Rectal smooth muscle tissue (tissue), 1 donor: ENCODE measurements at regions not wholly inside any gene's neighbourhood (a gene's known extent, or its start where the extent isn't known, plus 50 kb on each side); places are given as distances from the start of the nearest gene placed in this dataset.
"Not testable (repeated sequence)": the region's sequence is repeated elsewhere in the genome, so short reads cannot be mapped to it uniquely, and the experiment has no call there.

Experiments used
- H3K27ac ChIP-seq: one replicate; pipeline ENCODE4 v1.7.0; 2013; ENCODE audit warnings: low read depth, low read length, inconsistent platforms
- H3K27me3 ChIP-seq: one replicate; pipeline ENCODE4 v1.7.0; 2013; ENCODE audit warnings: low read length; ENCODE audit not compliant: control insufficient read depth, insufficient read depth
- H3K36me3 ChIP-seq: one replicate; pipeline ENCODE4 v1.7.0; 2013; ENCODE audit warnings: low read length; ENCODE audit not compliant: control insufficient read depth, insufficient read depth
- H3K4me1 ChIP-seq: one replicate; pipeline ENCODE4 v1.7.0; 2013; ENCODE audit warnings: low read length; ENCODE audit not compliant: control insufficient read depth, insufficient read depth
- H3K4me3 ChIP-seq: one replicate; pipeline ENCODE4 v1.7.0; 2013; ENCODE audit warnings: low read length
- H3K9ac ChIP-seq: one replicate; pipeline ENCODE4 v1.7.0; 2013; ENCODE audit warnings: low read length

DNA sequence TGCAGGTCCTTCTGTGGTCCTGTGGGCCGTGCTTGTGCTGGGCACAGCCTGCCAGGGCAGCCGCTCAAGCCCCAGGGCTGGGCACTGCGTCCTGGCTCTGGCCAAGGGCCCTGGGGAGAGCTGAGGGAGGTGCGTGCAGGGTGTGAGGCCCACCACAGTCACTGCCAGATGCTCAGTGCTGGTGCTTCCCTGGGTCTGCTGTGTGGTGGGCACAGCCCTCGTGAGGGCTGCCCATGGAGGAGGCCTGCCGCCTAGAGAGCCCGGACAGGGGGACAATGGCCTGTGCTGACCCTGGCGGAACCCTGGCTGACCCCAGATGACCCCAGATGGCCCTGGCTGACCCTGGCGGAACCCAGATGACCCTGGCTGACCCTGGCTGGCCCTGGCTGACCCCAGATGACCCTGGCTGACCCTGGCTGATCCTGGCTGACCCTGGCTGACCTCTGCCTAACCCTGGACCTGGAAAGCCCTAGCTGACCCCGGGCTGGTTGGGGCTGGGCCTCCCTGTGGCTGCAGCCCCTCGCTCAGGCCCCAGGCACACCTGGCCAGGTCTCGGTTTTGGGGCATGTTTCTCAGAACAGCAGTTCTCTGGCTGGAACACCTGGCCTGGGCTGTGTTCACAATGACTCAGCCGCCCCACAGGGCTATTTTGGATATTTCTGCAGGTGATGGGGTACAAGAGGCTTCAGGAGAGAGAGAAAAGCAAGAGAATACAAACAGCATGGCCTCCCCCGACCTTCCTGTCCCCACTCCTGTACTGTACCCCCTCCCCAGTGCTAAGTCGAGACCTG is 55.4 kb downstream of the TMEM121 start:
- H3K4me3 ChIP-seq = no peak overlapping the region
- no peak overlapping the region for H3K9ac ChIP-seq
- H3K27ac ChIP-seq = no peak overlapping the region
- H3K27me3 ChIP-seq = no peaks in the 10 kb centered on the region
- H3K4me1 ChIP-seq = no peaks in the 10 kb centered on the region
- H3K36me3 ChIP-seq = no peaks in the 10 kb centered on the region

DNA sequence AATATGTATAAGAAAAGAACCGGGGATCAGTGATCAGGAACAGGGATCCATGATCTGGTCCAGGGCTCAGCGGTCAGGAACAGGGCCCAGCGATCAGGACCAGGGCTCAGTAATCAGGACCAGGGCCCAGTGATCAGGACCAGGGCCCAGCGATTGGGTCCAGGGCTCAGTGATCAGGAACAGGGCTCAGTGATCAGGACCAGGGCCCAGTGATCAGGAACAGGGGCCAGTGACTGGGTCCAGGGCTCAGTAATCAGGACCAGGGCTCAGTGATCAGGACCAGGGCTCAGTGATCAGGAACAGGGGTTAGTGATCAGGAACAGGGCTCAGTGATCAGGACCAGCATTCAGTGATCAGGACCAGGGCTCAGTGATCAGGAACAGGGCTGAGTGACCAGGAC is 56.3 kb downstream of the TMEM121 start:
- H3K36me3 ChIP-seq = no peaks in the 10 kb centered on the region
- no peak overlapping the region for H3K9ac ChIP-seq
- no peak overlapping the region for H3K4me3 ChIP-seq
- no peaks in the 10 kb centered on the region for H3K27me3 ChIP-seq
- H3K4me1 ChIP-seq = no peaks in the 10 kb centered on the region
- H3K27ac ChIP-seq = no peak overlapping the region

DNA sequence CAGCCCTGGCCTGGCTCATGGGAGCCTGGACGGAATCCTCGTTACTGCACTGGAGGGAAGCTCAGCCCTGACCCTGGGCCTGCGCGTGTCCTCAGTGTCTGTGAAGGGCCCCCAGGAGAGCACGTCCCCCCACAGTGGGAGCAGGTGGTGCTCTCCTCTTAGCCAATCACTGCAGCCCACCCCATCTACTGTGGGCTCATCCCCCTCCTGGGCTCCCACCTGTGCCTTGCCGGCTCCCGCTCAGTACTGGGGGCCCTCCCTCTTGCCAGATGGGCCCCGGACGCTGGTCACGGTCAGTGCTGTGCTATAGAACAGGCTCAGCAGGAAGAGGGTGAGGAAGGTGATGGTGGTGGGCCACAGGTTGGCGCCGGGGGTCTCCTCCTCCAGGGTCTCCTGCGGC is 57.5 kb downstream of the TMEM121 start:
- H3K9ac ChIP-seq, H3K27me3 ChIP-seq, H3K36me3 ChIP-seq, H3K27ac ChIP-seq, H3K4me3 ChIP-seq, H3K4me1 ChIP-seq: not testable (repeated sequence)

DNA sequence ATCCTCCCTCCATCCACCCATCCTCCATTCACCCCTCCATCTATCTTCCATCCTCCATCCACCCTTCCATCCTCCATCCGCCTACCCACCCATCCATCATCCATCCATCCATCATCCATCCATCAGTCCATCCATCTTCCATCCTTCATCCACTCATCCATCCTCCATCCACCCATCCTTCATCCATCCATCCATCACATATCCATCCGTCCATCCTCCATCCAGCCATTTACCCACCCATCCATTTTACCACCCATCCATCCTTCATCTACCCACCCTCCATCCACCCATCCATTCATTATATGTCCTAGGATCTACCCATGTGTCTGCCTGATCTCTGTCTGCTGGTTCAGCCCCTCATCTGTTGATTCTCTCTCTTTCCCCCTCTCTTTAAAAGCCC is 58.9 kb downstream of the TMEM121 start:
- not testable (repeated sequence) for H3K9ac ChIP-seq, H3K4me3 ChIP-seq, H3K4me1 ChIP-seq, H3K27ac ChIP-seq, H3K36me3 ChIP-seq, H3K27me3 ChIP-seq

DNA sequence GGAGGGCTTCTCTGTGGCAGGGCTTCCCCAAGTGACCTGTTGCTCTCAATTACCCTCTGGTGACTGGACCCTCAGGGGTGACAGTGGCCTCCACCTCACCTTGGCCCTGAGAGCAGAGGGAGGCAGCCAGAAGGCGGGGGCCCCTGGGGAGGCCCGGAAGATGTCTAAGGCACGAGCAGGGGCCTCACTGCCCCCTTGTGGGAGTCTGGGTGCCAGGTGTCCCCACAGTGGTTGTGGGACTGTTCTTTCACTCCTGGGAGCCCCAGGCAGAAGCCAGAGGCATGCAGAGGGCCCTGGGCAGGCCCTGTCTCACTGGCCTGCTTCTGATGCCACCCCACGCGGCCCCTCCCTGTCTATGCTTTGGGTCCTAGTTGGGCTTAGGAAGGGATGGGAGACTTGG is 59.3 kb downstream of the TMEM121 start:
- H3K36me3 ChIP-seq, H3K4me3 ChIP-seq, H3K9ac ChIP-seq, H3K27me3 ChIP-seq, H3K27ac ChIP-seq, H3K4me1 ChIP-seq: not testable (repeated sequence)

DNA sequence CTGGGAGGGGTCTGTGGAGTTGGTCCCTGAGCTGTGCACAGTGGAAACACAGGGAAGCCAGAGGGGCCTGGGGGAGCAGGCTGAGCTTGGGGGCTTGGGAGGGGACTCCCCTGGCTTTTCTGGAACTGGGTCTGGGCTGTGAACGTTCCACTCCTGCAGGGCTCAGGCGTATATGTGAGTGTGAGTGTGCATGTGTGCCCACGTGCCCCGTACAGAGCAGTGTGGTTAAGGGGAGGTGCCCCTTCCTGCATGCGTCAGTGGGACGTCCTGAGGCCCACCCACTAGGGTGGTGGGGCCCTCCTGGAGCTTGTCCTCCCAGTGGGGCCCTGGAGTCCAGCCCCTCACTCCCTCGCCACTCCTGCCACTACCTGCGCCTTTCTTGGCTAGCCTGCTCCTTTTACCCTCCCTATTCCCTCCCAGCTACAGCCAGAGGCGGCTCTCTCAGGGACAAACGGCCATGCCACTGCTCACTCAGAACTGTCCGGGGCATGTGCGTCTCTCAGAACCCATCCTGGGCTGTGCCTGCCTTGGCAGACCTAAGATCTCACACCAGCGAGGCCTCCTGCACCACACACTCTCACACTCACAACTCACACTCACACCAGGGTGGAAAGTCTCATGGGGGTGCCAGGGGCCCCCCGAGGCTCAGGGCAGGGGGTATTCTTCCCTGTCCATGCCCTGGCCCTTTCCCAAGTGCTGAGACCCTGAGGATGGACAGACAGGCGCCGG is 59.9 kb downstream of the TMEM121 start:
- not testable (repeated sequence) for H3K27ac ChIP-seq, H3K36me3 ChIP-seq, H3K9ac ChIP-seq, H3K4me1 ChIP-seq, H3K4me3 ChIP-seq, H3K27me3 ChIP-seq

DNA sequence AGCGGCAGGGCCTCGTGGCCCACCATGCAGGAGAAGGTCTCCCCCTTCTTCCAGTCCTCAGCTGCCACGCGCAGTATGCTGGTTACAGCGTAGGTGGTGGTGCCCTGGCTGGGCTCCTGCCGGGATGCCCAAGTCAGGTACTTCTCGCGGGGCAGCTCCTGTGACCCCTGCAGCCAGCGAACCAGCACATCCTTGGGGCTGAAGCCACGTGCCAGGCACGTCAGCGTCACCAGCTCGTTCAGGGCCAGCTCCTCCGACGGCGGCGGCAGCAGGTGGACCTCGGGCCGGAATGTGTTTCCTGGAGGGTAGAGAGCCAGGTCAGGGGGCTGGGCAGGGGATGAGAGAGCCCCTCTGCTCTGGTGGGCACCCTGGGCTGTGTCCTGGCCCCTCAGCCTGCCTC is 60.7 kb downstream of the TMEM121 start:
- not testable (repeated sequence) for H3K4me3 ChIP-seq, H3K9ac ChIP-seq, H3K36me3 ChIP-seq, H3K27ac ChIP-seq, H3K27me3 ChIP-seq, H3K4me1 ChIP-seq

DNA sequence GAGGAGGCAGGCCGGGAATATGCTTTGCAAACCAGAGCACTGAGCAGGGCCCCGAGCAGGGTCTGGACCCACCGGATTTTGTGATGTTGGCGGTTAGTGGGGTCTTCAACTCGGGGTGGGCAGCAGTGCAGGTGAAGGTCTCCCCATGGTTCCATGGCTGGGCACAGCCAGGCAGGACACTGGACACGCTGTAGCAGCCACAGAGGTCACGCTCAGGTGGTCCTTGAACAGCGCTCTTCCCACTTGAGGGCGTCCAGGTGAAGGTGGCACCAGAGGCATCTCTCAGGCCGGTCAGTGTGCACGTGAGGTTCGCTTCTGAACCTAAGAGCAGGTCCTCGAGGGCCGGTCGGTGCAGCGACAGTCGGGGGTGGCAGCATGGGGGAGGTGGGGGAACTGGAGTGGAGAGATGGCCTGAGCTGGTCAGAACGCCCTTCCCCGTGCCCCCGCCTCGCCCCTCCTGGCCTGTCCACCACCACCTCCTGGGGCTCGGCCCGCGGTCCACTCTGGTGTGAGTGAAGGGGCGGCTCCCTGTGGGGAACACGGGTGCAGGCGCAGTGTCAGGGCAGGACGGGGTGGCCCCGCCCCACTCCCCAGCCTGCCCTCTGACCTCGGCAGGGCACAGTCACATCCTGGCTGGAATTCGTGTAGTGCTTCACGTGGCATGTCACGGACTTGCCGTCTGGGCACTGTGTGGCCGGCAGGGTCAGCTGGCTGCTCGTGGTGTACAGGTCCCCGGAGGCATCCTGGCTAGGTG is 61.3 kb downstream of the TMEM121 start:
- not testable (repeated sequence) for H3K4me1 ChIP-seq, H3K4me3 ChIP-seq, H3K36me3 ChIP-seq, H3K27ac ChIP-seq, H3K9ac ChIP-seq, H3K27me3 ChIP-seq

DNA sequence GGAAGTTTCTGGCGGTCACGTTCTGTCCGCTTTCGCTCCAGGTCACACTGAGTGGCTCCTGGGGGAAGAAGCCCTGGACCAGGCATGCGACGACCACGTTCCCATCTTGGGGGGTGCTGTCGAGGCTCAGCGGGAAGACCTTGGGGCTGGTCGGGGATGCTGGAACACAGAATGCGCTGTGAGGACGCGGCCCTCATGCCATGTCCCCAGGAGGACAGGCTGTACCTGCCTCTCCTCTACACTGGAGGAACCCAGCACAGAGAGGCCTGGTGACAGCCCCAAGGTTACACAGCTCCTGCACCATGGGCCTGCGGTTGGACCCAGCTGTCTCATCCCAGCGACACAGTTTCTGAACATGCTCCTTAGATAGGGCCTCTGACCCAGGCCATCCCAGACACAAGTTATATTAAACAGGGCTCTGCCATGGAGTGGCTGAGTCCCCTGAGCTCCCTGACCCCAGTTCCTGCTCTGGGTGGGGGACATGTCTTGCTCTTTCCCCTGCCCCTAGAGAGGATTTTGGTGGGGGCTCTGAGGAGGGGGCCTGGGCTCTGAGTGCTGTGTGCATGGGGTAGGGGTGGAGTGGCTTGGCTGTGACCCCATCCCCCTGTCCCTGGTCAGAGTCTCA is 62.0 kb downstream of the TMEM121 start:
- Histone ChIP-seq H3K27me3 (no peaks in the 10 kb centered on the region), H3K27ac (no peak overlapping the region), H3K36me3 (no peaks in the 10 kb centered on the region), H3K4me3 (no peak overlapping the region), H3K4me1 (no peaks in the 10 kb centered on the region), H3K9ac (no peak overlapping the region)

DNA sequence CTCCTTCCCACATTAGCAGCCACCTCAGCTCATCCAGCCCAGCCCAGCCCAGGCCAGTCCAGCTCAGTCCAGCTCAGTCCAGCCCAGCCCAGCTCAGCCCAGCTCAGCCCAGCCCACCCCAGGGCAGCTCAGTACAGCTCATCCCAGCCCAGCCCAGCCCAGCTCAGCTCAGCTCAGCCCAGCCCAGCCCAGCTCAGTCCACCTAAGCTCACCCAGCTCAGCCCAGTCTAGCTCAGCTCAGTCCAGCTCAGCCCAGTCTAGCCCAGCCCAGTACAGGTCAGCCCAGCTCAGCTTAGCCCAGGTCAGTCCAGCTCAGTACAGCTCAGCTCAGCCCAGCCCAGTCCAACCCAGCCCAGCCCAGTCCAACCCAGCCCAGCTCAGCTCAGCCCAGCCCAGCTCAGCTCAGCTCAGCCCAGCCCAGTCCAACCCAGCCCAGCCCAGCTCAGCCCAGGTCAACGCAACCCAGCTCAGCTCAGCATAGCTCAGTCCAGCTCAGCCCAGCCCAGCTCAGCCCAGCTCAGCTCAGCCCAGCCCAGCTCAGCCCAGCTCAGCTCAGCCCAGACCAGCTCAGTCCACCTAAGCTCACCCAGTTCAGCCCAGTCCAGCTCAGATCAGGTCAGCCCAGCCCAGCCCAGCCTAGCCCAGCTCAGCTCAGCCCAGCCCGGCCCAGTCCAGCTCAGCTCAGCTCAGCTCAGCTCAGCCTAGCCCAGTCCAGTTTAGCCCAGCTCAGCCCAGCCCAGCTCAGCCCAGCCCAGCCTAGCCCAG is 63.0 kb downstream of the TMEM121 start:
- H3K4me1 ChIP-seq = no peaks in the 10 kb centered on the region
- H3K4me3 ChIP-seq = no peak overlapping the region
- H3K27me3 ChIP-seq = no peaks in the 10 kb centered on the region
- no peak overlapping the region for H3K9ac ChIP-seq
- H3K27ac ChIP-seq = no peak overlapping the region
- no peaks in the 10 kb centered on the region for H3K36me3 ChIP-seq

DNA sequence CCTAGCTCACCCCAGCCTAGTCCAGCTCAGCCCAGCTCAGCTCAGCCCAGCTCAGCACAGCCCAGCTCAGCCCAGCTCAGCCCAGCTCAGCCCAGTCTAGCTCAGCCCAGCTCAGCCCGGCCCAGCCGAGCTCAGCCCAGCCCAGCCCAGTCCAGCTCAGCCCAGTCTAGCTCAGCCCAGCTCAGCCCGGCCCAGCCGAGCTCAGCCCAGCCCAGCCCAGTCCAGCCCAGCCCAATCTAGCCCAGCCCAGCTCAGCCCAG is 63.5 kb downstream of the TMEM121 start:
- not testable (repeated sequence) for H3K4me3 ChIP-seq, H3K9ac ChIP-seq, H3K4me1 ChIP-seq, H3K27me3 ChIP-seq, H3K36me3 ChIP-seq, H3K27ac ChIP-seq

DNA sequence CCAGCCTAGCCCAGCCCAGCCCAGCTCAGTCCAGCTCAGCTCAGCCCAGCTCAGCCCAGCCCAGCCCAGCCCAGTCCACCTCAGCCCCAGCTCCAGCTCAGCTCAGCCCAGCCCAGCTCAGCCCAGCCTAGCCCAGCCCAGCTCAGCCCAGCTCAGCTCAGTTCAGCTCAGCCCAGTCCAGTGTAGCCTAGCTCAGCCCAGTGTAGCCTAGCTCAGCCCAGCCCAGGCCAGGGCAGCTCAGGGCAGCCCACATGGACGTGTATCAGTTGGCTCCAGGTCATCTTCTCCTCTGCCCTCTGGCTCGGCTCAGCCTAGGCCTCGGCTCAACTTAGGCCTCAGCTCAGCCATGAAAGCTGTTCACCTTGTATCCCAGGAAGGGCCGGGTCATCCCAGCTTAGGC is 64.7 kb downstream of the TMEM121 start:
- H3K27ac ChIP-seq = no peak overlapping the region
- H3K4me1 ChIP-seq = no peaks in the 10 kb centered on the region
- H3K27me3 ChIP-seq = no peaks in the 10 kb centered on the region
- H3K36me3 ChIP-seq = no peaks in the 10 kb centered on the region
- H3K9ac ChIP-seq = no peak overlapping the region
- H3K4me3 ChIP-seq = no peak overlapping the region
